GM19455 (cell line): ENCODE measurements at regions not wholly inside any gene's neighbourhood (a gene's known extent, or its start where the extent isn't known, plus 50 kb on each side); places are given as distances from the start of the nearest gene placed in this dataset.
"Not testable (repeated sequence)": the region's sequence is repeated elsewhere in the genome, so short reads cannot be mapped to it uniquely, and the experiment has no call there.

ENCODE experiments used
- ATAC-seq: cut with Tn5 transposase; IDR thresholded peaks from one replicate; pipeline ENCODE4 v1.9.1; 2021; ENCODE audit not compliant: unreplicated experiment

DNA sequence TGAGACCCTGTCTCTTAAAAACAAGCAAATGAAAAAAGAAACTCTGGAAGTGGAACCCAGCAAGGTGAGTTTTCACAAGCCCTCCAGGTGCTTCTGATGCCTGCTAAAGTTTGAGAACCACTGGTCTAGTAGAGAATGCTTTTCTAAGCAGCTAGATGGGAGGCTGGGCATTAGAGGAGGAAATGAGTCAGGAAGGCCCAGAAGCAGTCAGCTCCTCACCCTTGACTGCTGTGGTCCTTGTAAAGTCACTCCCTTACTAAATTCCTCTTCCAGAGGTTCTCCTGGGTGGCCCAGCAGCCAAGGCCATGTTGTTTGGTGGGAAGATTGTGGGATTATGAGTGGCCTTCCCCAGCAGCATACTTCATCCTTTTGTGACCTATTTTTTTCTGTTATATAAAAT lies 52.0 kb upstream of the FYN start:
- no peak for ATAC-seq

DNA sequence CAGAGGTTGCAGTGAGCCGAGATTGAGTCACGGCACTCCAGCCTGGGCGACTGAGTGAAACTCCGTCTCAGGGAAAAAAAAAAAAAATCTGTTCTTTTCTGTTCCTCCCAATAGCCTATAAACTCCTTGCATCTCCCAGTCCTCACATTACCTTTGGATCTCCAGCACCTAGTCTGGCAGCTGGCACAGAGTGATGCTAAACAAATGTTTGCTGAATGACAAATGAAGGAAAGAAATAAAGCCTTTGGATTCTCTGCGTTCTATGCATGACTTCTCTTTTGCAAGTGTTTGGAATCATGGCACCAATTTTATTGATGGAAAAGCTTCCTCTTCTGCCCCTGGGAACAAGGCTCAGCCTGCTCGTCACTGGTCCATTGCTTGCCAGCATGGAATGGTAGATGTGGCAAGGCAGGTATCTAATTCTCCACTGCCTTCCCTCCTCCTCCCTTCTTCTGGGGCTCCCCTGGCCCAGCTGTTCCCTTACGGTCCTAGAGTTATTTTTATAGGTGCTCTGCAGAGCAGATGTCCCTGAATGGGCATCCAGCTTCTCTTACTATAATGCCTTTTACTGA lies 53.6 kb upstream of the FYN start:
- ATAC-seq: no peak

GRCh38 chr6:111927321-111927720 lies 54.1 kb upstream of the FYN start:
- ATAC-seq: no peak

DNA sequence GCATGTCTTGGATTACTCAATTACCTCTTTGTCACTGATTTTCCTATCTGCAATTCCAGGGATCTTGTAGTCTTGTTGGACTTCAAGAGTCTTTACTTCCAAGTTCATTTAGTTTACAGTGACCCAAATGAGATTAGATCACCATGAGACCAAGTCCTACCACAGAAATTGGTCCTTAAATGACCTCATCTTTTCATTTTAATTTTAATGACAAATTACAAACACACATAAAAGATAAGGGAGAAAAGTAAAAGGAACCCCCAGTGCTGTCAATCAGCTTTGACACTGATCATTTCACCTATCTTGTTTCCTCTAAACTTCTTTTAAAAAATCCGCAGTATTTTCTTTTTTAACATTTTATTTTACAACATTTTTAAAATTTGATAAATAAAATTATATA lies 54.9 kb upstream of the FYN start:
- no peak for ATAC-seq

DNA sequence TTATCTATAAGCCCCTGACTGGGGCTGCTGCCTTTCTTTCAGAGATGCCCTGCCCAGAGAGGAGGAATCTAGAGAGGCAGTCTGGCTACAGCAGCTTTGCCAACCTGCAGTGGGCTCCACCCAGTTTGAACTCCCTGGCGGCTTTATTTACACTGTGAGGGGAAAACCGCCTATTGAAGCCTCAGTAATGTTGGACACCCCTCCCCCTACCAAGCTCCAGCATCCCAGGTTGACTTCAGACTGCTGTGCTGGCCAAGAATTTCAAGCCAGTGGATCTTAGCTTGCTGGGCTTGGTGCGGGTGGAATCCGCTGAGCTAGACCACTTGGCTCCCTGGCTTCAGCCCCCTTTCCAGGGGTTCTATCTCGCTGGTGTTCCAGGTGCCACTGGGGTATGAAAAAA lies 61.4 kb upstream of the FYN start:
- not testable (repeated sequence) for ATAC-seq

- no peak for ATAC-seq
Observed at GRCh38 chr6:111936718-111937117, 63.5 kb upstream of the FYN start.

- no peak for ATAC-seq
Observed at GRCh38 chr6:111938710-111939109, 65.5 kb upstream of the FYN start.

GRCh38 chr6:111939902-111940301 lies 66.7 kb upstream of the FYN start:
- no peak for ATAC-seq

DNA sequence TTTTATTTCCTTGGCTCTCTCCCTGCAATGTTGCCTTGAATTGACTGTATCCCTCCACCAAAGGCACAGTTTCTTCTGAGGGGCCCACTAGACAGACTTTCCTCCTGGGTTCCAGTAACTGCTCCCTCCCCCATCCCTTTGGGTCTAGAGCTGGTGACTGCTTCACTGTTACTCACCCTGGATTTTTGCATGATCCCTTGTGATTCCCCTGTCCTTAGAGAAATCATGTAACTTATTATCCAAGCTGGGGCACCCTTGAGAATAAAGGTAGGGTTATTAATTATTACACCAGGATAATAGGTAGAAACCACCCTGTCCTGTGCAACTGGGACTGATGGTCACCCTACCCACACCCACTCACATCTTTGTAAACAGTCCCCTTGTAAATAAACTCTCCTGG lies 67.5 kb upstream of the FYN start:
- no peak for ATAC-seq

DNA sequence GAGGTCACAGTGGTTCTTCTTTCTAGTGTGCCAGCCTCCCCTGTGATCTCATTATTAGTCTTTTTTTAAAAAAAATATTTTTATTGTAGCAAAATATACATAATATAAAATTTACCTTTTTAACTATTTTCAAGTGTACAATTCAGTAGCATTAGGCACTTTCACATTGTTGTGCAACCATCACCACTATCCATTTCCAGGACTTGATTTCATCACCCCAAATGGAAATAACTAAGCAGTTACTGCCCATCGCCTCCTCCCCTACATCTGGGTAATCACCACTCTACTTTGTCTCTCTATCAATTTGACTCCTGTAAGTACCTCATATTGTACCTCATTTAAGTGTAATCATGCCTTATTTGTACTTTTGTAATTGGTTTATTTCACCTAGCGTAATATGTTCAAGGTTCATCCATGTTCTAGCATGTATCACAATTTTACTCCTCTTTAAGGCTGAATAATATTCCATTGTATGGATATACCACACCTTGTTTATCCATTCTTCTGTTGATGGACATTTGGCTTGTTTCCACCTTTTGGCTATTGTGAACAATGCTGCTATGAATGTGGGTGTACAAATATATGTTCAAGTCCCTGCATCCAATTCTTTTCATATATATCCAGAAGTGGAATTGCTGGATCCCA lies 68.6 kb upstream of the FYN start:
- ATAC-seq: no peak

DNA sequence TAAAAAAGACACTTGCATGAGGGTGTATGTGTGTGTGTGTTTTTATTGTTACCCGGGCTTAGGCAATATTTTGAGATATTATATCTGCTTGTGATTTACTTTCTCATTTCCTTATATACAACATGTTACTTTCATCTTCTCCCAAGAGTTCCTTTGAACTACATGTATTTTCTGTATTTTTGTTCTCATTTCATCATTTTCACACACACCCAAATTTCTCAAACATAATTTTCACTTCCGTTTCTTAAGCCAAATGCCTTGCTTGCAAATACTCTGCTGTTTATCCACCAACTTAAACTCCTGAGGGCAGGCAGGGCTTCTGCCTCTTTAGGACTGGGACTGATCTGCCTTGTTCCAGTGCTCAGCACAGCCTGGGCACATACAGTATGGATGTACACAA lies 69.3 kb upstream of the FYN start:
- ATAC-seq: no peak

- no peak for ATAC-seq
Observed at GRCh38 chr6:111943266-111943665, 70.0 kb upstream of the FYN start.

- no peak for ATAC-seq
Observed at GRCh38 chr6:111943726-111944125, 70.5 kb upstream of the FYN start.

DNA sequence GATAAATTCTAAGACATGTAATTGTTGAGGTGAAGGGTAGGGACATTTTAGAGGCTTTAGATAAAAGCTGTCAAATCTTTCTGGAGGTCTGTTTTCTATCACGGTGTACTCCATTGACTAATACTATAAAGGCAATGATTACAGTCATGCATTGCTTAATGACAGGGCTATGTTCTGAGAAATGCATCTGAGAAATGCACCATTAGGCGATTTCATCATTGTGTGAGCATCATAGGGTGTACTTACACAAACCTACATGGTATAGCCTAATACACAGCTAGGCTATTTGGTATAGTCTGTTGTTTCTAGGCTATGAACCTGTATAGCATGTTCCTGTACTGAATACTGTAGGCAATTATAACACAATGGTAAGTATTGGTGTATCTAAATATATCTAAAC lies 71.3 kb upstream of the FYN start:
- ATAC-seq: no peak

GRCh38 chr6:111949546-111949945 lies 76.3 kb upstream of the FYN start:
- no peak for ATAC-seq

DNA sequence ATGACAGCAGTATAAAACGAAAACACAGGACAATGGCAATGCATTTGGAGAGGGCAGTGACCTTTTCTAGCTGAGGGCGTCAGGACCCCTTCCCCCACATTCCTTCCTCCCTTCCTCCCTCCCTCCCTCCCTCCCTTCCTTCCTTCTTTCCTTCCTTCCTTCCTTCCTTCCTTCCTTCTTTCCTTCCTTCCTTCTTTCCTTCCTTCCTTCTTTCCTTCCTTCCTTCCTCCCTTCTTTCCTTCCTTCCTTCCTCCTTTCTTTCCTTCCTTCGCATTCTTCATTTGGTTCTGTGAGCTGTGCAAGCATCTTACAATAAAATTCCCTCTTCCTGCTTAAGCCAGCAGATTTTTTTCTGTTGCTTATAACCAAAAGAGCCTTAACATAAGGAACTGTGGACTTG lies 76.7 kb upstream of the FYN start:
- not testable (repeated sequence) for ATAC-seq

- ATAC-seq: no peak
Observed at GRCh38 chr6:111950661-111951496, 77.6 kb upstream of the FYN start.

- ATAC-seq: no peak
Observed at GRCh38 chr6:111951497-111952085, 78.3 kb upstream of the FYN start.

DNA sequence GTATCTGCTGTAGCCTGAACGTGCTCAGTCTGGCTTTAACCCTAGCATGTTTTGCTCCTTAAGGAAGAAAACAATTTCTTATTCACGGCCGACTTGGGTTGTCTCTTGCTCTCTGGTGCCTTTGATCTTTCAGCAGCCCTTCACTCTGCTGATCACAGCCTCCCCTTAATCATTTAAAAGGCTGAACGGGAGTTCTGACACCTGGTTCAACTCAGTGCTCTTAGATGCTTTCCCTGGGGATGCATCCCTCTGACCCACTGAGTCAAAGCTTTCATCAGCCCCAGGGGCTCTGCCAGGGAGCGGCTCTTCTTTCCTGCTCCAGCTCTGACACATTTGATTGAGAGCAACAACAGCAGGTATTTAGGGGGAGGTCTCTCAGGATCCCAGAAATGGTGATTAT lies 79.0 kb upstream of the FYN start:
- ATAC-seq: no peak

DNA sequence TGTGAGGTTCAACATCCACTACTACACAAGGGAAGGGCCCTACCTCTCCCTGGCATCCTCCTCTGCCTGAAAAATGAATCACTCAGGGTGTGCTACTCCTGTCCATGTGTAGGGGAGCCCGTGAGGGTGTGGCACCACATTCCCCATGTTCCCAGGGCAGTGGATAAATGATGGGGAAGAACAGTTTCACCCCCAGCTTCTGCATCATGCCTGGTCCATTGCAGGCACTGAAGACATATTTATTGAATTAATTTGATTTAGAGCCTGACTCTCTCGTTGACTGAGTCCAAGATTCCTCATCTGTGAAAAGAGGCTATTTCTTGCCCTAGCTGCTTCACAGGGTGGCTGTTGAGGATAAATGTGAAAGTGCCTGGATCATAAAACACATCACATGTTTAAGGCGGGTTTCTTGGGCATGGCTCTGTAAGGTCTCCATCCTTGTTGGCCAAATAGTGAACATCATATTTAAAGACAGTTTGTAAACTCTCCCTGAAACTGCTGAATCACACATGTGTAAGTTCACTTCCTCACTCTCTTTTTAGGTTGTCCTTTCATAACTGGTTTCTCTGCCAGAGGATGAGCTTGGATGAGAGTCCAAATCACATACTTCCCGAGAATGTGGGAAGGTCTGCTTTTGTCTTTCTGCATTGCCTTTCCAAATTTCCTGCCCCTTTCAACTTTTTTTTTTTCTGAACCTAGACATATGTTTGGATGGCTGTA lies 79.7 kb upstream of the FYN start:
- no peak for ATAC-seq

DNA sequence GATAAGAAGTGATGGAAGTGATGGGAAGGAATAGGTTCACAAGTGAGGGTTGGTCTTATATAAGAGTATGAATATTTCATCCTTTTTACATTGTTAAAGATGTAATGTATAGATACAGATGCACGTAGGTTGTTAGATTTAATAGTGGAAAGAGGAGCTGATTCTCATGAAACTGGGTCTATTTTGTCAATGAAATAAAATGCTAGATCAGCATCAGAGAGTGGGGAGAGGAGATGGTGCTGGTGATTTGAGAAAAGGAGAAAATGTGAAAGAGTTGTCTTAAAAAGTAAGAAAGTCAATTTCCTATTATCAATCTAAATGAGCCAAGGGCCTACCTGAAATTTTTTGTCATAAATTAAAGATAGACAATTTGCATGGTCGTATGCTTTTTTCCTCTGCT lies 82.8 kb upstream of the FYN start:
- ATAC-seq: no peak
